NCI-H1417 treated with DMSO at 0.1 percent for 48 hours (cell line): ENCODE measurements at regions not wholly inside any gene's neighbourhood (a gene's known extent, or its start where the extent isn't known, plus 50 kb on each side); places are given as distances from the start of the nearest gene placed in this dataset.

Experiments
- DNase-seq: peaks from one replicate; lab custom pipeline; 2025; lab: John Stamatoyannopoulos, UW

GRCh38 chr18:78882585-78882984, 97.0 kb upstream of the SALL3 start:
- DNase-seq, result no peak

- no peak for DNase-seq
Measured at GRCh38 chr18:78883501-78883900, 96.1 kb upstream of the SALL3 start.

GRCh38 chr18:78884502-78884901, 95.1 kb upstream of the SALL3 start:
- no peak for DNase-seq

GRCh38 chr18:78889250-78889649, 90.4 kb upstream of the SALL3 start:
- DNase-seq, result no peak

GRCh38 chr18:78890388-78890787, 89.2 kb upstream of the SALL3 start:
- DNase-seq, result no peak

- no peak for DNase-seq
Measured at GRCh38 chr18:78891185-78891762, 88.3 kb upstream of the SALL3 start.

GRCh38 chr18:78892177-78892576, 87.4 kb upstream of the SALL3 start:
- no peak for DNase-seq

- DNase-seq, result no peak
Measured at GRCh38 chr18:78892721-78893120, 86.9 kb upstream of the SALL3 start.

- peak; percentile 31 for DNase-seq
Measured at GRCh38 chr18:78893281-78894032, 86.2 kb upstream of the SALL3 start.

GRCh38 chr18:78894033-78894305, 85.6 kb upstream of the SALL3 start:
- DNase-seq, result no peak

GRCh38 chr18:78895207-78896001, 84.2 kb upstream of the SALL3 start:
- DNase-seq, result no peak

- DNase-seq, result no peak
Measured at GRCh38 chr18:78896111-78896905, 83.3 kb upstream of the SALL3 start.

- no peak for DNase-seq
Measured at GRCh38 chr18:78898066-78898465, 81.6 kb upstream of the SALL3 start.

GRCh38 chr18:78898635-78899034, 81.0 kb upstream of the SALL3 start:
- DNase-seq, result no peak

- DNase-seq, result no peak
Measured at GRCh38 chr18:78899241-78899640, 80.4 kb upstream of the SALL3 start.

GRCh38 chr18:78900938-78901909, 78.4 kb upstream of the SALL3 start:
- DNase-seq, result no peak

GRCh38 chr18:78901923-78902794, 77.5 kb upstream of the SALL3 start:
- DNase-seq, result no peak

GRCh38 chr18:78902795-78903435, 76.7 kb upstream of the SALL3 start:
- no peak for DNase-seq

GRCh38 chr18:78903436-78904178, 76.0 kb upstream of the SALL3 start:
- no peak for DNase-seq
